T-helper 1 cell (primary cell): ENCODE measurements at regions not wholly inside any gene's neighbourhood (a gene's known extent, or its start where the extent isn't known, plus 50 kb on each side); places are given as distances from the start of the nearest gene placed in this dataset.

Experiments
- DNase-seq, 5 donors: peaks; one replicate each; pipeline ENCODE4 v3.0.0-alpha.2; 2012 to 2020

DNA sequence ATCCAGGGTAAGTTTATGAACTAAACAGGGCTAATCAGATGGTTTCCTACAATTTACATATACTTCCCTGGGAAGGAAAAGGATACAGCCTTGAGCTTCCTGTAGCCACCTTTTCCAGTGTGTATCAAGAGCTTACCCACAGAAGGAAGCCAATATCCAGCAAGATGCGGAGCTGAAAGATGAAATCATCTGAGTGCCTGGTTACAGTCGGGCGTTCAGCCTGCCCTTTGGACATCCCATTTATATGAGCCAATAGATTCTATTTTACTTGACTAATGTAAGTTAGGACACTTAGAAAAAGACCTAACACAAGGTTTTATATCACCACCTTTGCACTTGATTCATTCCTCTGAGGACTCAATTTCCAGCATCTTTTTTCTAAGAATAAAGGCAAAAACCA, 108.2 kb downstream of the UCHL5 start:
- DNase-seq = no peak

DNA sequence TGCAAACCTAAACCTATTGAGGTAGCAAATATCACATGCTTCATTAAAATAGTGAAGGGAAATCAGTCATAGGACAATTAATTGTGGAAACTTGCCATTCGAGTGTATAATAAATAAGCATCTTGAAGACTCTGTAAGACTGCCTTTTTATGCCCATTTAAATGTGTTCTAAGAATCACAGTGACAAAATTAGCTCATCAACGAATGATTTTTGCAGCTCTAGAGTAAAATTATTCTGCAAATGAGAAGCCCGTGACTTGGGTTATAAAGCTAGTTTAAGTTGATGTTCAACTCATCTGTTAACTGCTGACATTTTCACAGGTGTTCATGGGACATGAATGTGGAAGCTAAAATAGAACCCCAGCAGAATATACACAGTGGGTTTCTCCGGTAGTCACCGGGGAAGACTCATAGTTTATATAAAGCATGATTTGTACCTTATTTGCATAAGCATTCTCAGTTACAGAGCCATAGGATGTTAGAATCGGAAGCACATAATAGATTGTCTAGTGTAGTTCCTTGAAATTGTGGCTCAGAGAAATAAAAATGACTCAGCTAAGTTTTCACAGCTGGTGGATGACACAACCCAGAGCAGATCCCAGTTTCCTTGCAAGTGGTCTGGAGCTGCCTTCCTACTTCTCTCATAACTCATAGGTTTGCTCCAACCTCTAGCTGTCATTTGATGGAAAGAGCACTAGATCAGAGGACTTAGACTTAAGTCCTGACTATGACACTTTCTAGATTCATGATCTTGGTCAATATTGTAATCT, 107.3 kb downstream of the UCHL5 start:
- peak in 1 of 5 donors; percentile 10 for DNase-seq

DNA sequence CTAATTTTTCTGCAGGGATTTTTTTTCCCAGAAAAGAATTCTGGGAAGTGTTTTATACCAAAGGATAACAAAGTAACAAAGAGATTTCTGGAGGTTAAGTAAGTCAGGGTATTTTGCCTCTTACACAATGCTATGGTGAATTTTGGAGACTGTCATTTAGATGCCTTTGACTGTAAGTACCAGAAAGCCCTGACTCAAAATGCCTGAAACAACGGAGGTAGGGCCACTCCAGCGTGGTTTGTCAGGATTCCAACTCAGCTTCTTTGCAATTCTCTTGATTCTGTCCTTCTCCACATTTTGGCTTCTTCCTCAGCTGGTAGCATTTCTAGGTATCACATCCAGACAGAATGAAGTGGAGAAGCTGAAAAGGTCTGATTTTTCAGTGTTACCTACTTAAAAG, 106.5 kb downstream of the UCHL5 start:
- no peak for DNase-seq

DNA sequence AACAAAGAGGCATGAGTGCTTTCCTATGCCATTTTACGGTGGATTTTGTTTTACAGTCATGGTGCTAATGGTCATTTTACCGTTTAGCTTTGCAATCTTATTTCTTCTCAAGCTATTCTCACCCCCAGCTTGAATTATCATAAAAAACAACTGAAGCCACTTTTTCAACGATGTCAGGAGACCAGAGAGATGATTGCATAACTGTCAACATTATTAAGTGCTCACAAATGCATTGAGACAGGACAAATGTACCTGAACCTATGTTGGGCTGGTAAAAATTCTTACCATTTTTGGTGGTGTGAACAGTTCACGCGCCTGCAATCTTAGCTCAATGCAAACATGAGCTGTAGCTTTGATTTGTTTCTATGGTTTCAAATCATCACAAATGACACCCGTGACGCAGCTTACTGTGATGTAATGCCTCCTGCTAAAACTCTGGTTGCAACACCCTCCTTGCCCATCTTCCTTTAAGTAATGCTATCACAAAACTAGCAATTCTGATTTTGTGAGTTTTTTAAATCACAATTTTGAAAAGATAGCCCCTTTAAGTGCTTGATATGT, 104.4 kb downstream of the UCHL5 start:
- DNase-seq = no peak

DNA sequence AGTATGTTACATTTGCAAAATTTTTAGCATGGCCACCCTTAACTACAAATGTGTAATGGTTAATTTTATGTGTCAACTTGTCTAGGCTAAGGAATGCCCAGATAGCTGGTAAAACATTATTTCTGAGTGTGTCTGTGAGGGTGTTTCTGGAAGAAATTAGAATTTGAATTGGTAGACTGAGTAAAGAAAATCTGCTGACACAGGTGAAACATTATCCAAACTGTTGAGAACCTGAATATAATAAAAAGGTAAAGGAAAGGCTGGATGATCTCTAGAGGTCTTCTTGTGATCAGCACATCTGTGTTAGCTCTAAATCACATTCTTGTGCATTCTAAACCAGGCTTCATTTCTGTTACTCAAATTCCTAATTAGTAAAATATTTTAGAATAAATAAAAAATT, 100.8 kb downstream of the UCHL5 start:
- DNase-seq = no peak

DNA sequence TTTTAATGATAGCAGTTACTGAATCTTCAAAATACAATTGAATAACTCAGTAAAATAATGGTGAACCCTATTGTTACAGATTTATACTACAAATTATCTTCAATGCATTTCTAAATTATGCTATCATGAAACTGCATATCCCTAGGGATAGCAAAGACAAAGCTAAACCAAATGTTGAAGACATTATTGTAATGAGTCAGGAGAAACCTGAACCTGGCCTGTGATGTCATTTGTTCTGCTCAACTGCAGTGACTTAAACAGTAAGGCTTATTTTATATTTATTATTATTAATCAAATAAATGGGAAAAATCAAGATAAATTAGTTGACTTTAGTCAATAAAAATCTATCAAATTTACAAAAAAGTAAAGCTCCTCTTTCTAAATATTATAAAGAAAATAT, 100.3 kb downstream of the UCHL5 start:
- no peak for DNase-seq

DNA sequence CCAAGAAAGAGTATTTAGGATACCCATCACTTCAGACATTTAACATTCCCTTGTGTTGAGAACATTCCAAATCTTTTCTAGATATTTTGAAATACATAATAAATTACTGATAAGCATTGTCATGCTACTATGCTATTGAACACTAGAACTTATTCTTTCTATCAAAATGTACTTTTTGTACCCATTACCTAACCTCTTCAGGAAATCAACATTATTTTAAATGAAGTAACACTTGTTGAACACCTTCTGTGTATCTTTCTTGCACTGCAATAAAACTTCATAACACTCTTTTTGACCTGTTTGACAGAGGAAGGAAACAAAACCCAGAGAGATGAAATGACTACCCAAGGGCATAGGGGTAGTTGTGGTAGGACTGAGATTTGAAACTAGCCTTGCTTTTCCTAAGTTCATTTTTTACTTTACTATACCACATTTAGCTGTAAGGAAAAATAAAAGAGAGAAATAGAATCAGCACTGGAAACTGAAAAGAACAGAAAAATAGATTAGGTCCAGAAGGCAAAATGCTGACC, 99.4 kb downstream of the UCHL5 start:
- DNase-seq = no peak
